Suprapubic skin (tissue), 4 donors: ENCODE measurements at regions not wholly inside any gene's neighbourhood (a gene's known extent, or its start where the extent isn't known, plus 50 kb on each side); places are given as distances from the start of the nearest gene placed in this dataset.

ENCODE experiments used
- CTCF ChIP-seq, 2 donors: fragments of 200-600 bp in 1 of 2; fragments of 450-650 bp in 1 of 2; sonication (generic) in 1 of 2; IDR thresholded peaks; one replicate each; pipeline ENCODE4 v1.5.1; 2016 to 2019; ENCODE audit warnings: antibody characterized with exemption in 2 of 2, mild to moderate bottlenecking in 1 of 2, moderate library complexity in 1 of 2
- EP300 ChIP-seq: sonication (generic); formaldehyde crosslinking; IDR thresholded peaks from one replicate; pipeline ENCODE4 v1.6.1; 2017; ENCODE audit warnings: antibody characterized with exemption
- POLR2A ChIP-seq, 2 donors: fragments of 450-650 bp; IDR thresholded peaks; one replicate each; pipeline ENCODE4 v1.6.1; 2017; ENCODE audit warnings: antibody characterized with exemption in 2 of 2, mild to moderate bottlenecking in 2 of 2, moderate library complexity in 2 of 2
- POLR2AphosphoS5 ChIP-seq, 3 donors: sonication (generic); formaldehyde crosslinking; IDR thresholded peaks; one replicate each; pipeline ENCODE4 v1.6.1; 2017; ENCODE audit warnings: antibody characterized with exemption in 3 of 3

- no peak for TF ChIP-seq CTCF (IDR thresholded peaks at IDR 0.05)
- TF ChIP-seq POLR2A (IDR thresholded peaks at IDR 0.05) = no peak
- TF ChIP-seq EP300 = no peak
- no peak for TF ChIP-seq POLR2AphosphoS5 (IDR thresholded peaks at IDR 0.05)
Measured at GRCh38 chr1:214897581-214897980, 185.0 kb upstream of the KCNK2 start.
